RWPE2 (cell line): ENCODE measurements at regions not wholly inside any gene's neighbourhood (a gene's known extent, or its start where the extent isn't known, plus 50 kb on each side); places are given as distances from the start of the nearest gene placed in this dataset.
A peak's percentile ranks its signal among the peaks of the same experiment; 100 is the strongest.

Experiments
- ATAC-seq: fragments of 200-7000 bp; cut with Tn5 transposase; 3 replicates; pipeline ENCODE4 v1.9.1; 2021; ENCODE audit warnings: low read depth
- DNase-seq: peaks from one replicate; pipeline ENCODE4 v3.0.0-alpha.2; 2020; ENCODE audit warnings: low spot score
- H3K27ac ChIP-seq: fragments of 450-650 bp; 2 replicates; pipeline ENCODE4 v1.5.1; 2017; ENCODE audit warnings: mild to moderate bottlenecking; ENCODE audit not compliant: poor library complexity, severe bottlenecking
- H3K27me3 ChIP-seq: fragments of 250-450 bp; sonication (Bioruptor Pico); 2 replicates; pipeline ENCODE4 v1.5.1; 2021; ENCODE audit warnings: mild to moderate bottlenecking, moderate library complexity; ENCODE audit not compliant: insufficient read depth, poor library complexity, severe bottlenecking
- H3K36me3 ChIP-seq: fragments of 250-450 bp; sonication (Bioruptor Pico); 2 replicates; pipeline ENCODE4 v1.5.1; 2020; ENCODE audit warnings: low read depth, mild to moderate bottlenecking, moderate library complexity
- H3K4me1 ChIP-seq: fragments of 250-450 bp; sonication (Bioruptor Pico); 2 replicates; pipeline ENCODE4 v1.5.1; 2021; ENCODE audit warnings: mild to moderate bottlenecking, moderate library complexity; ENCODE audit not compliant: insufficient read depth, poor library complexity, severe bottlenecking
- H3K4me3 ChIP-seq: fragments of 250-450 bp; sonication (Bioruptor Pico); 2 replicates; pipeline ENCODE4 v1.5.1; 2021; ENCODE audit warnings: mild to moderate bottlenecking, moderate library complexity; ENCODE audit not compliant: severe bottlenecking
- H3K9me3 ChIP-seq: fragments of 250-450 bp; sonication (Bioruptor Pico); 2 replicates; pipeline ENCODE4 v1.5.1; 2021; ENCODE audit warnings: mild to moderate bottlenecking, moderate library complexity; ENCODE audit not compliant: severe bottlenecking
- TF ChIP-seq, protein P1 (sequence below): fragments of 450-650 bp; IDR thresholded peaks from one replicate; pipeline ENCODE4 v1.5.1; 2017; ENCODE audit warnings: mild to moderate bottlenecking, moderate library complexity; ENCODE audit not compliant: poor library complexity, severe bottlenecking

DNA sequence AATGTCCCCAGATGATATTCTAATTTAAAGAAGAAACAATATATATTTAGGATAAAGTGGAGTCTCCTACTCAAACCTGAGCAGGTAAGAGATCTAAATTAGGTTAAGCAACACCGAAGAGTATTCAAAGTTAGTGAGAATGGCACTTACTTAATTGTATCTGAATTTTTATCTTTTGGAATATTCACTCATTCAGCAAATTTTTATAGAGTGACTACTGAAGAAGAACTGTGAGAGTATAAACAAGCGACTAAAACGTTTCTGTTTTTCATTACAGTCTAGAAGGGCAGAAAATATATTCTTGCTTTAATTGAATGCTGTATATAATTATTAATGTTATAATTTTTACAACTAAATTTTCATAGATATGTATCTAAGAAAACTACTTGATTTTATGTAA is 567.7 kb upstream of the TBL1XR1 start:
- no peak for DNase-seq
- H3K4me1 ChIP-seq, result peaks cover 2% of the 10 kb centered on the region
- no peaks in the 10 kb centered on the region for H3K36me3 ChIP-seq
- TF ChIP-seq, protein P1, sequence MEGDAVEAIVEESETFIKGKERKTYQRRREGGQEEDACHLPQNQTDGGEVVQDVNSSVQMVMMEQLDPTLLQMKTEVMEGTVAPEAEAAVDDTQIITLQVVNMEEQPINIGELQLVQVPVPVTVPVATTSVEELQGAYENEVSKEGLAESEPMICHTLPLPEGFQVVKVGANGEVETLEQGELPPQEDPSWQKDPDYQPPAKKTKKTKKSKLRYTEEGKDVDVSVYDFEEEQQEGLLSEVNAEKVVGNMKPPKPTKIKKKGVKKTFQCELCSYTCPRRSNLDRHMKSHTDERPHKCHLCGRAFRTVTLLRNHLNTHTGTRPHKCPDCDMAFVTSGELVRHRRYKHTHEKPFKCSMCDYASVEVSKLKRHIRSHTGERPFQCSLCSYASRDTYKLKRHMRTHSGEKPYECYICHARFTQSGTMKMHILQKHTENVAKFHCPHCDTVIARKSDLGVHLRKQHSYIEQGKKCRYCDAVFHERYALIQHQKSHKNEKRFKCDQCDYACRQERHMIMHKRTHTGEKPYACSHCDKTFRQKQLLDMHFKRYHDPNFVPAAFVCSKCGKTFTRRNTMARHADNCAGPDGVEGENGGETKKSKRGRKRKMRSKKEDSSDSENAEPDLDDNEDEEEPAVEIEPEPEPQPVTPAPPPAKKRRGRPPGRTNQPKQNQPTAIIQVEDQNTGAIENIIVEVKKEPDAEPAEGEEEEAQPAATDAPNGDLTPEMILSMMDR, result no peak
- no peak for ATAC-seq
- no peak overlapping the region for H3K4me3 ChIP-seq
- H3K27ac ChIP-seq, result no peak overlapping the region
- H3K27me3 ChIP-seq, result no peaks in the 10 kb centered on the region
- H3K9me3 ChIP-seq, result no peaks in the 10 kb centered on the region

DNA sequence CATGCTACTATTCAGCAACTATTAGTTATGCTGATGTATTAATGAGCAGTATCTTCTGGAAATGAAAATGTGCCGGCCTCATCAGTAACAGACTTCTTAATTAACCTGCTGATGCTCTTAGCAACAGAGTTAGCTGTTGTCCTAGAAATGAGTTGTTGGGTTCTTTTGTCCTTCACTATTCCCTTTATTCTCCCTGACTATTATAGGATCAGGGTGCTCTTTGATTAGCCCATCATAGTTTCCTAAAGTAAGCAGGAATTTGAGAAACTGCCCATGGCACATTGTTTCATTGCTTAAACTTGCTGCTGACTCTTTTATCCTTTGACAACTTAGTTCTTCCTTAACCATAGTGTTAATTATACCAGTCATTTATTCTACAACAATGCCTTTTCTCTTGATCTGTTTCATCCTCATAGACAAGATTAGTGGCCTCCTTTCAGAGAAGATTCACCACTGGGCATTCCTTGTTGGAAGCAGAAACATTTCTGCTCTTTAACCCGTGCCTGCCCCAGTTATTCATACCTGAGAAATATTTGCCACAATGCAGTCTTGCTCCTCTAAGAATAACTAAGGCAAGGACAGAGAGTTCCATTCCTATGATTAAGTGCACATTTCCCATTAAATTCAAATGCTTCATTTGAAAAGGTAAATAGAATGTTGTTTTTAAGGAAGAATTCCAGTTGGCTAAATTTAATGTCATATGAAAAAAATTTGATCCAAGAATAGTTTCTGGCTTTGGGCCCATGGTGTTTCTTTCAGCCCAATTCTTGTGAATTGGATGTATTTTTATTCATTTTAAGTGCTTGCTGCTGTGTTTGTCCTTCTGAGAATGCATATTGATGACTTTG is 573.3 kb upstream of the TBL1XR1 start:
- Histone ChIP-seq H3K4me1 (peaks cover 22% of the 10 kb centered on the region), H3K9me3 (no peaks in the 10 kb centered on the region), H3K27me3 (no peaks in the 10 kb centered on the region), H3K27ac (peak overlapping the region; percentile 79), H3K4me3 (no peak overlapping the region), H3K36me3 (no peaks in the 10 kb centered on the region)
- TF ChIP-seq, protein P1, result no peak
- DNase-seq (no peak), ATAC-seq (peak; percentile 98)

DNA sequence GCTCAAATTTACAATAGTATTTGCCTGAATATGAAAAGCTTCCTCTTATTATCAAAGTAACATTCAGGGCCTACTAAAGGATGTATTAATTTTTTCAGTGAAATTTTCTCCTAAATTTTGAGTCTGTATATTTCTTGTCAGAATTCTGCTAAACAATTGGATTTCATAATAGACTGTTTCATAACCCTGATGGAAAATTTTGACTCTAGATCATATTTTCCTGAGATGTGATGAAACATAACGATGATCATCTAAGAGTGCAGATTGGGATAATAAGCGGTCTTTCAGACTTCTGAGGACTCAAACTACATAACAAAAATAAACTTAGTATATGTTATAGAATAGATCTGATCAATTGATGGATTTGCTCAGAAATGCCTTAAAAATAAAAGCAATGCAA is 574.5 kb upstream of the TBL1XR1 start:
- H3K9me3 ChIP-seq, result no peaks in the 10 kb centered on the region
- H3K4me3 ChIP-seq, result no peak overlapping the region
- no peak for DNase-seq
- H3K36me3 ChIP-seq, result no peaks in the 10 kb centered on the region
- no peaks in the 10 kb centered on the region for H3K27me3 ChIP-seq
- peak overlapping the region; percentile 79 for H3K27ac ChIP-seq
- TF ChIP-seq, protein P1, result no peak
- no peak for ATAC-seq
- H3K4me1 ChIP-seq, result peaks cover 32% of the 10 kb centered on the region

DNA sequence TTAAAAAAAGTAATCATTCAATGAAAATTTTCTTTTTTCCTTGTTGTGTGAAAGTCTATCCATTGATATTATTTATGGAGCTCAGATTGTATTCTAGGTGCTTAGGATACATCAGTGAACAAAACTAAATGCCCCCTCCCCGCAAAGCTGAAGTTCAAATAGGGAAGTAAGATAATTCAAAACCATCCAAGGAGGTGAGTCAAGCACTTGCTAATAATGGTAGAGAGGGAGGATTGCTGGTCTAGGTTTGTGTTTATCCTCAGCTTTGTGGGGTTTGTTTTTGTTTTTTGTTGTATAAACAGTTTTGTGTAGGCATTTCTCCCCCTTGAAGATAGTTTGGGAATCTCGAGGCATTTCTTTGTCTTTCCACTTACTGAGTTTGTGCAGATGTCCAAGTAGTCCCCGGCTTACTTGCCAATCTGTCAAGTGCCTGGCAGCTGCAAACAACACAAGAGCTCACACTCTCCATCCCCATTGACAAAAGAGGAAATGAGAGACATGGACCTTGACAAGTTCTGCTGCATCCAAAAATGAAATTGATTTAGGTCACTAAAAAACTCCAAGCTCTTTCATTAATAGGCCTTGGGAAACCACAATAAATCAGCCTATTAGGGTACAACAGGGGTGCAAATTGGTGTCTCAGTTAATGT is 575.8 kb upstream of the TBL1XR1 start:
- TF ChIP-seq, protein P1, result no peak
- no peaks in the 10 kb centered on the region for H3K27me3 ChIP-seq
- H3K4me3 ChIP-seq, result no peak overlapping the region
- DNase-seq (no peak), ATAC-seq (no peak)
- no peaks in the 10 kb centered on the region for H3K9me3 ChIP-seq
- H3K4me1 ChIP-seq, result peaks cover 41% of the 10 kb centered on the region
- no peak overlapping the region for H3K27ac ChIP-seq
- no peaks in the 10 kb centered on the region for H3K36me3 ChIP-seq

DNA sequence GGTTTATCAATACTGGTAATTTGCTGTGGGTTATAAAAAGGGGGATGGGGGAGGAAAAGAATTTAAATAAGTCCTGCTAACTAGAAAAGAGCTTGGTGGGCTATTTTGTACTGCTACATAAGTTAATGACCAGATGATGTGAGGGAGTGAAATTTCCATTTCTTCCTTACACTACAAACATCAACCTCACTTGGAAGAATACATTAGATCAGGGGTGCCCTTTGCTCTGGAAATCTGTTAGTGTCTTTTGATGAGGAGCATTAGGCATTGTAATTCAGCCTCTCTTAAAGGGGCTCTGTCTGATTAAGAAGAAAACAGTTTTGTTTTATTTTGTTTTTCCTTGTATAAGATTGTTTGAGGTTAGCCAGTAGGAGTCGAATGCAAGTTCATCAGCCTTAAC is 576.4 kb upstream of the TBL1XR1 start:
- DNase-seq (no peak), ATAC-seq (no peak)
- H3K4me3 ChIP-seq, result no peak overlapping the region
- H3K9me3 ChIP-seq, result no peaks in the 10 kb centered on the region
- H3K36me3 ChIP-seq, result no peaks in the 10 kb centered on the region
- no peak overlapping the region for H3K27ac ChIP-seq
- no peaks in the 10 kb centered on the region for H3K27me3 ChIP-seq
- TF ChIP-seq, protein P1, result no peak
- H3K4me1 ChIP-seq, result peaks cover 41% of the 10 kb centered on the region
